22Rv1 (cell line): ENCODE measurements at regions not wholly inside any gene's neighbourhood (a gene's known extent, or its start where the extent isn't known, plus 50 kb on each side); places are given as distances from the start of the nearest gene placed in this dataset.

Experiments
- CTCF ChIP-seq: fragments of 450-650 bp; IDR thresholded peaks from 2 replicates; pipeline ENCODE4 v1.5.1; 2017; ENCODE audit warnings: mild to moderate bottlenecking
- ZFX ChIP-seq: fragments of 450-650 bp; IDR thresholded peaks from 2 replicates; pipeline ENCODE4 v1.6.1; 2017; ENCODE audit warnings: antibody characterized with exemption, borderline replicate concordance

GRCh38 chr13:75175575-75175974, 306.4 kb downstream of the TBC1D4 start:
- TF ChIP-seq CTCF (no peak), ZFX (no peak)
